ENCODE measurements at regions not wholly inside any gene's neighbourhood (a gene's known extent, or its start where the extent isn't known, plus 50 kb on each side); places are given as distances from the start of the nearest gene placed in this dataset.
A peak's percentile ranks its signal among the peaks of the same experiment; 100 is the strongest.

- FAIRE-seq (no peak), DNase-seq (ENCODE audit: insufficient read length) (no peak)
- no peak for TF ChIP-seq TAF1 (IDR thresholded peaks at IDR 0.05; ENCODE audit: borderline replicate concordance, low read depth, low read length)
- TF ChIP-seq POLR2A (IDR thresholded peaks at IDR 0.05; ENCODE audit: low read depth, low read length): no peak
- TF ChIP-seq POLR2AphosphoS5 (IDR thresholded peaks at IDR 0.05; ENCODE audit: low read depth, low read length): no peak
Measured at GRCh38 chr5:126341906-126342630, 81.1 kb upstream of the GRAMD2B start.

GRCh38 chr5:126348855-126349635 lies 74.2 kb upstream of the GRAMD2B start:
- no peak for TF ChIP-seq TAF1 (IDR thresholded peaks at IDR 0.05; ENCODE audit: borderline replicate concordance, low read depth, low read length)
- TF ChIP-seq POLR2A (IDR thresholded peaks at IDR 0.05; ENCODE audit: low read depth, low read length): no peak
- no peak for TF ChIP-seq POLR2AphosphoS5 (IDR thresholded peaks at IDR 0.05; ENCODE audit: low read depth, low read length)
- DNase-seq (ENCODE audit: insufficient read length) (no peak), FAIRE-seq (peak; percentile 30)

- no peak for TF ChIP-seq POLR2A (IDR thresholded peaks at IDR 0.05; ENCODE audit: low read depth, low read length)
- no peak for TF ChIP-seq TAF1 (IDR thresholded peaks at IDR 0.05; ENCODE audit: borderline replicate concordance, low read depth, low read length)
- TF ChIP-seq POLR2AphosphoS5 (IDR thresholded peaks at IDR 0.05; ENCODE audit: low read depth, low read length): no peak
- no peak for FAIRE-seq
Measured at GRCh38 chr5:126351153-126351552, 72.1 kb upstream of the GRAMD2B start.

GRCh38 chr5:126354012-126354857 lies 69.0 kb upstream of the GRAMD2B start:
- no peak for DNase-seq (ENCODE audit: insufficient read length)

More at GRCh38 chr5:126351153-126351552, 72.1 kb upstream of the GRAMD2B start:
- no peak for DNase-seq (ENCODE audit: insufficient read length)

GRCh38 chr5:126354858-126355731 lies 68.1 kb upstream of the GRAMD2B start:
- DNase-seq (ENCODE audit: insufficient read length) (no peak), FAIRE-seq (no peak)
- TF ChIP-seq POLR2AphosphoS5 (IDR thresholded peaks at IDR 0.05; ENCODE audit: low read depth, low read length): no peak
- no peak for TF ChIP-seq POLR2A (IDR thresholded peaks at IDR 0.05; ENCODE audit: low read depth, low read length)
- TF ChIP-seq TAF1 (IDR thresholded peaks at IDR 0.05; ENCODE audit: borderline replicate concordance, low read depth, low read length): no peak

More at GRCh38 chr5:126354012-126354857, 69.0 kb upstream of the GRAMD2B start:
- TF ChIP-seq TAF1 (IDR thresholded peaks at IDR 0.05; ENCODE audit: borderline replicate concordance, low read depth, low read length) (no peak), POLR2A (IDR thresholded peaks at IDR 0.05; ENCODE audit: low read depth, low read length) (no peak), POLR2AphosphoS5 (IDR thresholded peaks at IDR 0.05; ENCODE audit: low read depth, low read length) (no peak)
- FAIRE-seq: peak; percentile 78

- DNase-seq (ENCODE audit: insufficient read length) (no peak), FAIRE-seq (peak; percentile 40)
- TF ChIP-seq TAF1 (IDR thresholded peaks at IDR 0.05; ENCODE audit: borderline replicate concordance, low read depth, low read length) (no peak), POLR2A (IDR thresholded peaks at IDR 0.05; ENCODE audit: low read depth, low read length) (no peak), POLR2AphosphoS5 (IDR thresholded peaks at IDR 0.05; ENCODE audit: low read depth, low read length) (no peak)
Measured at GRCh38 chr5:126355940-126356339, 67.3 kb upstream of the GRAMD2B start.

- FAIRE-seq (no peak), DNase-seq (ENCODE audit: insufficient read length) (no peak)
- TF ChIP-seq POLR2A (IDR thresholded peaks at IDR 0.05; ENCODE audit: low read depth, low read length) (no peak), TAF1 (IDR thresholded peaks at IDR 0.05; ENCODE audit: borderline replicate concordance, low read depth, low read length) (no peak), POLR2AphosphoS5 (IDR thresholded peaks at IDR 0.05; ENCODE audit: low read depth, low read length) (no peak)
Measured at GRCh38 chr5:126357585-126358342, 65.4 kb upstream of the GRAMD2B start.

GRCh38 chr5:126358525-126358924 lies 64.7 kb upstream of the GRAMD2B start:
- FAIRE-seq: peak; percentile 72
- DNase-seq (ENCODE audit: insufficient read length): no peak
- TF ChIP-seq POLR2AphosphoS5 (IDR thresholded peaks at IDR 0.05; ENCODE audit: low read depth, low read length) (no peak), TAF1 (IDR thresholded peaks at IDR 0.05; ENCODE audit: borderline replicate concordance, low read depth, low read length) (no peak), POLR2A (IDR thresholded peaks at IDR 0.05; ENCODE audit: low read depth, low read length) (no peak)

- FAIRE-seq (peak; percentile 17), DNase-seq (ENCODE audit: insufficient read length) (no peak)
- no peak for TF ChIP-seq POLR2AphosphoS5 (IDR thresholded peaks at IDR 0.05; ENCODE audit: low read depth, low read length)
- TF ChIP-seq POLR2A (IDR thresholded peaks at IDR 0.05; ENCODE audit: low read depth, low read length): no peak
- TF ChIP-seq TAF1 (IDR thresholded peaks at IDR 0.05; ENCODE audit: borderline replicate concordance, low read depth, low read length): no peak
Measured at GRCh38 chr5:126359884-126360283, 63.3 kb upstream of the GRAMD2B start.

- FAIRE-seq: peak; percentile 14
- DNase-seq (ENCODE audit: insufficient read length): no peak
Measured at GRCh38 chr5:126360467-126360866, 62.7 kb upstream of the GRAMD2B start.

More at GRCh38 chr5:126360467-126360866, 62.7 kb upstream of the GRAMD2B start:
- TF ChIP-seq POLR2A (IDR thresholded peaks at IDR 0.05; ENCODE audit: low read depth, low read length) (no peak), TAF1 (IDR thresholded peaks at IDR 0.05; ENCODE audit: borderline replicate concordance, low read depth, low read length) (no peak), POLR2AphosphoS5 (IDR thresholded peaks at IDR 0.05; ENCODE audit: low read depth, low read length) (no peak)

Data from GM12892 (cell line).